Endothelial cell of umbilical vein (primary cell): ENCODE measurements at regions not wholly inside any gene's neighbourhood (a gene's known extent, or its start where the extent isn't known, plus 50 kb on each side); places are given as distances from the start of the nearest gene placed in this dataset.

ENCODE experiments used
- BruUV-seq: library from RNA; stranded (reverse); fragments of 400-500 nt; replicated peaks from 2 replicates; lab custom pipeline; 2021; lab: Mats Ljungman, UMichigan
- CTCF ChIA-PET: fragments of 300-600, 350-600 bp; sonication (Branson Sonifier 250); formaldehyde crosslinking; loops from one replicate; lab custom pipeline; 2021; ENCODE audit warnings: antibody characterized with exemption, inconsistent platforms; lab: Charles Lee
- POLR2A ChIA-PET: fragments of 300-600, 350-600 bp; sonication (Branson Sonifier 250); formaldehyde crosslinking; loops from one replicate; lab custom pipeline; 2021; ENCODE audit warnings: antibody characterized with exemption, inconsistent platforms; lab: Charles Lee
- DNase-seq: peaks from one replicate; pipeline ENCODE4 v3.0.0-alpha.2; 2011; ENCODE audit warnings: low read depth, low spot score
- FAIRE-seq: peaks from 2 replicates; lab custom pipeline; 2011; peaks lifted over from hg19 to GRCh38; lab: Jason Lieb, UNC
- H2AFZ ChIP-seq: 2 replicates; pipeline ENCODE4 v1.6.0; 2012; ENCODE audit warnings: low read depth, low read length, control low read depth, inconsistent platforms
- H3K27ac ChIP-seq: 2 replicates; pipeline ENCODE4 v1.5.1; 2011; ENCODE audit warnings: low read depth, mild to moderate bottlenecking, control low read depth, low read length, moderate library complexity; ENCODE audit not compliant: insufficient read depth
- H3K27me3 ChIP-seq, 2 experiments: 2 replicates each; pipeline versions ENCODE4 v1.6.0 to v1.6.1; 2011; ENCODE audit warnings: low read length in 2 of 2, mixed read lengths in 1 of 2; ENCODE audit not compliant: control insufficient read depth in 2 of 2, insufficient read depth in 2 of 2
- H3K36me3 ChIP-seq, 2 experiments: 2 replicates in 1 of 2; 3 replicates in 1 of 2; pipeline ENCODE4 v1.5.1; 2011; ENCODE audit warnings: low read length in 2 of 2, mild to moderate bottlenecking in 1 of 2, moderate library complexity in 1 of 2; ENCODE audit not compliant: control insufficient read depth in 2 of 2, insufficient read depth in 2 of 2; ENCODE audit errors: extremely low read depth in 1 of 2
- H3K4me1 ChIP-seq: 3 replicates; pipeline ENCODE4 v1.5.1; 2011; ENCODE audit warnings: mild to moderate bottlenecking, low read length; ENCODE audit not compliant: control insufficient read depth, insufficient read depth; ENCODE audit errors: extremely low read depth
- H3K4me2 ChIP-seq: 2 replicates; pipeline ENCODE4 v1.6.1; 2011; ENCODE audit warnings: low read length, control low read depth, mixed read lengths; ENCODE audit not compliant: insufficient read depth
- H3K4me3 ChIP-seq, 3 experiments: fragments of 200-600 bp in 1 of 3; sonication (generic), shearing (Covaris generic) in 1 of 3; replicated peaks in 1 of 3; 2 replicates each; pipeline ENCODE4 v1.5.1; 2011 to 2016; ENCODE audit warnings: control low read depth in 3 of 3, low read length in 3 of 3, mild to moderate bottlenecking in 2 of 3, inconsistent platforms in 1 of 3, low read depth in 1 of 3, moderate library complexity in 1 of 3; ENCODE audit not compliant: insufficient read depth in 1 of 3
- H3K79me2 ChIP-seq: 2 replicates; pipeline ENCODE4 v1.6.0; 2012; ENCODE audit warnings: low read length, inconsistent platforms; ENCODE audit not compliant: control insufficient read depth, insufficient read depth
- H3K9ac ChIP-seq: replicated peaks from 2 replicates; pipeline ENCODE3; 2011; ENCODE audit warnings: low read length, control low read depth; ENCODE audit not compliant: insufficient read depth; ENCODE audit errors: extremely low read depth
- H3K9me1 ChIP-seq: replicated peaks from 3 replicates; pipeline ENCODE4 v1.6.0; 2011; ENCODE audit warnings: mild to moderate bottlenecking, low read length; ENCODE audit not compliant: control insufficient read depth, insufficient read depth; ENCODE audit errors: extremely low read depth
- H3K9me3 ChIP-seq: replicated peaks from 2 replicates; pipeline ENCODE4 v1.5.1; 2012; ENCODE audit warnings: low read length, inconsistent platforms; ENCODE audit not compliant: control insufficient read depth, insufficient read depth
- H4K20me1 ChIP-seq: replicated peaks from 2 replicates; pipeline ENCODE3; 2011; ENCODE audit warnings: mild to moderate bottlenecking, low read length; ENCODE audit not compliant: control insufficient read depth, insufficient read depth; ENCODE audit errors: extremely low read depth
- CTCF ChIP-seq, 2 donors: IDR thresholded peaks; 1 replicate in 1 of 2; 2 replicates in 1 of 2; pipeline ENCODE4 v1.5.1; 2011; ENCODE audit warnings: low read length in 2 of 2, mild to moderate bottlenecking in 2 of 2, moderate library complexity in 2 of 2, control low read depth in 1 of 2, inconsistent platforms in 1 of 2, low read depth in 1 of 2; ENCODE audit not compliant: insufficient read depth in 1 of 2; ENCODE audit errors: extremely low read depth in 1 of 2
- EZH2 ChIP-seq: IDR thresholded peaks from 2 replicates; pipeline ENCODE4 v1.6.1; 2012; ENCODE audit warnings: borderline replicate concordance, low read depth, mild to moderate bottlenecking, moderate library complexity, low read length, inconsistent platforms; ENCODE audit not compliant: severe bottlenecking
- FOS ChIP-seq: IDR thresholded peaks from 2 replicates; pipeline ENCODE4 v1.6.1; 2011; ENCODE audit warnings: mild to moderate bottlenecking, low read length, moderate library complexity, borderline replicate concordance; ENCODE audit not compliant: insufficient read depth
- GATA2 ChIP-seq: IDR thresholded peaks from 2 replicates; pipeline ENCODE4 v1.7.0; 2011; ENCODE audit warnings: low read depth, mild to moderate bottlenecking, moderate library complexity, mixed read lengths, low read length; ENCODE audit not compliant: insufficient read length, insufficient read depth
- JUN ChIP-seq: IDR thresholded peaks from 2 replicates; pipeline ENCODE4 v1.6.1; 2011; ENCODE audit warnings: borderline replicate concordance, low read depth; ENCODE audit not compliant: insufficient read length, insufficient read depth
- MYC ChIP-seq: IDR thresholded peaks from one replicate; pipeline ENCODE4 v1.6.1; 2011; ENCODE audit warnings: mild to moderate bottlenecking, low read depth, low read length
- POLR2A ChIP-seq: IDR thresholded peaks from 2 replicates; pipeline ENCODE4 v1.6.1; 2012; ENCODE audit warnings: low read depth, mild to moderate bottlenecking, control low read depth, low read length
- POLR2AphosphoS5 ChIP-seq: IDR thresholded peaks from 2 replicates; pipeline ENCODE4 v1.6.1; 2012; ENCODE audit warnings: low read depth, mild to moderate bottlenecking, control low read depth, low read length, moderate library complexity; ENCODE audit not compliant: insufficient read depth
- dilution Hi-C: fragments of 300-500 bp; cut with MboI; formaldehyde crosslinking; loops from one replicate; pipeline ENCODE4 v1.15.0; 2019; ENCODE audit warnings: low sequenced_read_pairs; ENCODE audit not compliant: extremely low pct_ligation_motif_present
- intact Hi-C: fragments of 100-400 bp; cut with micrococcal nuclease; formaldehyde crosslinking; loops from one replicate; pipeline ENCODE4 v1.10.0; 2022
- TF ChIP-seq, protein P1 (sequence below): IDR thresholded peaks from 2 replicates; pipeline ENCODE4 v1.6.1; 2011; ENCODE audit not compliant: insufficient read depth, insufficient read length

- Histone ChIP-seq H2AFZ (no peak overlapping the region), H3K9ac (no peak overlapping the region), H3K36me3 (no peaks in the 10 kb centered on the region), H3K27me3 (no peaks in the 10 kb centered on the region), H3K79me2 (no peaks in the 10 kb centered on the region), H4K20me1 (no peaks in the 10 kb centered on the region), H3K4me2 (no peak overlapping the region), H3K27ac (no peak overlapping the region), H3K9me1 (no peaks in the 10 kb centered on the region), H3K4me3 (no peak overlapping the region), H3K4me1 (peaks cover 10% of the 10 kb centered on the region), H3K9me3 (no peaks in the 10 kb centered on the region)
- TF ChIP-seq EZH2 (no peak), FOS (no peak), MYC (no peak), JUN (no peak), POLR2A (no peak), POLR2AphosphoS5 (no peak), CTCF (IDR thresholded peaks at IDR 0.05; ENCODE audit: extremely low read depth in 1 of 2, insufficient read depth in 1 of 2, low read depth in 1 of 2, low read length in 2 of 2) (no peak), GATA2 (no peak)
- TF ChIP-seq, protein P1, sequence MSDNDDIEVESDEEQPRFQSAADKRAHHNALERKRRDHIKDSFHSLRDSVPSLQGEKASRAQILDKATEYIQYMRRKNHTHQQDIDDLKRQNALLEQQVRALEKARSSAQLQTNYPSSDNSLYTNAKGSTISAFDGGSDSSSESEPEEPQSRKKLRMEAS: no peak
- ChIA-PET CTCF (interaction anchor here (1.4 to 1.5 kb wide), 2 partner anchors 68 to 141 kb away, joined by 3 to 4 read pairs; no protein-coding TSS in a partner anchor), POLR2A (interaction anchor here (0.7 kb wide), 1 partner anchor 11 kb away, joined by 3 read pairs; no protein-coding TSS in a partner anchor)
- DNase-seq (no peak), FAIRE-seq (no peak)
- intact Hi-C loops (no loop called here), dilution Hi-C loops (no loop called here)
- no TSS peak for BruUV-seq
Observed at GRCh38 chr11:8818421-8818820, 92.6 kb upstream of the AKIP1 start.
